ENCODE measurements at regions not wholly inside any gene's neighbourhood (a gene's known extent, or its start where the extent isn't known, plus 50 kb on each side); places are given as distances from the start of the nearest gene placed in this dataset.

GRCh38 chr7:21326921-21327320 lies 101.0 kb upstream of the SP4 start:
- no peak for TF ChIP-seq CTCF (conservative IDR thresholded peaks at IDR 0.05; ENCODE audit: low read length)
- TF ChIP-seq EZH2phosphoT487 (IDR thresholded peaks at IDR 0.05; ENCODE audit: borderline replicate concordance) = no peak
